GM12878 (cell line): ENCODE measurements at regions not wholly inside any gene's neighbourhood (a gene's known extent, or its start where the extent isn't known, plus 50 kb on each side); places are given as distances from the start of the nearest gene placed in this dataset.

Experiments used
- ATAC-seq: fragments of 200-7000 bp; cut with Tn5 transposase; 3 replicates; pipeline ENCODE4 v1.9.1; 2020; ENCODE audit warnings: mild to moderate bottlenecking, moderate library complexity
- BruUV-seq: library from RNA; stranded (reverse); fragments of 400-500 nt; replicated peaks from 2 replicates; lab custom pipeline; 2021; lab: Mats Ljungman, UMichigan
- CTCF ChIA-PET: fragments of 300-600 bp; sonication (Branson Sonifier 250); formaldehyde crosslinking; extraction: SDS; loops from one replicate; lab custom pipeline; 2021; ENCODE audit warnings: inconsistent platforms; lab: Yijun Ruan, JAX
- POLR2A ChIA-PET: fragments of 350-600 bp; formaldehyde crosslinking; extraction: SDS; loops from one replicate; lab custom pipeline; 2021; ENCODE audit warnings: inconsistent platforms; lab: Charles Lee
- RAD21 ChIA-PET: fragments of 300-600 bp; sonication (Branson Sonifier 250); formaldehyde crosslinking; loops from one replicate; lab custom pipeline; 2023; ENCODE audit warnings: antibody characterized with exemption; ENCODE audit not compliant: unreplicated experiment; lab: Charles Lee
- SMC1A ChIA-PET: fragments of 300-600 bp; sonication (Branson Sonifier 250); formaldehyde crosslinking; loops from one replicate; lab custom pipeline; 2023; ENCODE audit not compliant: unreplicated experiment, uncharacterized antibody; lab: Charles Lee
- DNase-seq: peaks from one replicate; pipeline ENCODE4 v3.0.0-alpha.2; 2011; ENCODE audit warnings: low read depth, low spot score
- FAIRE-seq: peaks from 3 replicates; lab custom pipeline; 2011; peaks lifted over from hg19 to GRCh38; lab: Jason Lieb, UNC
- H2AFZ ChIP-seq: 2 replicates; pipeline ENCODE4 v1.6.0; 2011; ENCODE audit warnings: low read depth, low read length, control low read depth; ENCODE audit not compliant: control insufficient read depth
- H3K27ac ChIP-seq: 2 replicates; pipeline ENCODE4 v1.5.1; 2011; ENCODE audit warnings: control low read depth; ENCODE audit not compliant: control insufficient read depth, insufficient read depth
- H3K27me3 ChIP-seq, 2 experiments: replicated peaks in 1 of 2; 2 replicates each; pipeline versions ENCODE4 v1.6.0 to v1.6.1; 2011; ENCODE audit warnings: low read length in 1 of 2; ENCODE audit not compliant: control insufficient read depth in 2 of 2, insufficient read depth in 2 of 2
- H3K36me3 ChIP-seq, 2 experiments: 2 replicates each; pipeline ENCODE4 v1.5.1; 2011; ENCODE audit warnings: low read length in 1 of 2; ENCODE audit not compliant: control insufficient read depth in 2 of 2, insufficient read depth in 2 of 2
- H3K4me1 ChIP-seq: 2 replicates; pipeline ENCODE4 v1.6.1; 2011; ENCODE audit warnings: mild to moderate bottlenecking, low read length, moderate library complexity, mixed read lengths; ENCODE audit not compliant: control insufficient read depth, insufficient read depth
- H3K4me2 ChIP-seq: 2 replicates; pipeline ENCODE4 v1.6.0; 2011; ENCODE audit warnings: control low read depth; ENCODE audit not compliant: control insufficient read depth, insufficient read depth
- H3K4me3 ChIP-seq: fragments of 200-600 bp; sonication (generic); 2 replicates; pipeline ENCODE4 v1.5.1; 2016
- H3K79me2 ChIP-seq: 2 replicates; pipeline ENCODE4 v1.6.0; 2011; ENCODE audit warnings: low read length; ENCODE audit not compliant: control insufficient read depth, insufficient read depth
- H3K9ac ChIP-seq: 2 replicates; pipeline ENCODE4 v1.8.0; 2011; ENCODE audit warnings: low read length, control low read depth, mixed read lengths; ENCODE audit not compliant: control insufficient read depth, insufficient read depth
- H3K9me3 ChIP-seq: replicated peaks from 3 replicates; pipeline ENCODE4 v1.5.1; 2011; ENCODE audit warnings: mild to moderate bottlenecking, low read length; ENCODE audit not compliant: control insufficient read depth, insufficient read depth
- H4K20me1 ChIP-seq: 2 replicates; pipeline ENCODE4 v1.6.0; 2011; ENCODE audit not compliant: control insufficient read depth, insufficient read depth
- BRCA1 ChIP-seq: IDR thresholded peaks from 2 replicates; pipeline ENCODE4 v1.6.1; 2011; ENCODE audit warnings: low read depth, low read length, improper control_type of control experiment
- CBX5 ChIP-seq: sonication (generic); IDR thresholded peaks from 2 replicates; pipeline ENCODE4 v1.6.1; 2016; ENCODE audit warnings: low read depth, moderate library complexity, mild to moderate bottlenecking, inconsistent platforms
- CREB1 ChIP-seq: IDR thresholded peaks from 2 replicates; pipeline ENCODE4 v1.6.1; 2012; ENCODE audit warnings: low read depth, mild to moderate bottlenecking, inconsistent platforms
- GATAD2B ChIP-seq: fragments of 450-650 bp; conservative IDR thresholded peaks from 2 replicates; pipeline ENCODE4 v1.6.1; 2017; ENCODE audit warnings: low read depth, mild to moderate bottlenecking, moderate library complexity
- HDGF ChIP-seq: fragments of 450-650 bp; IDR thresholded peaks from 2 replicates; pipeline ENCODE4 v1.6.1; 2016; ENCODE audit warnings: antibody characterized with exemption
- HSF1 ChIP-seq: fragments of 150-350 bp; IDR thresholded peaks from 2 replicates; pipeline ENCODE4 v1.6.1; 2014; ENCODE audit warnings: mild to moderate bottlenecking, low read depth, low read length
- RAD51 ChIP-seq: fragments of 450-650 bp; IDR thresholded peaks from 2 replicates; pipeline ENCODE4 v1.6.1; 2016; ENCODE audit warnings: moderate library complexity, mild to moderate bottlenecking, inconsistent platforms
- SRF ChIP-seq, 2 experiments: IDR thresholded peaks; 2 replicates each; pipeline ENCODE4 v1.6.1; 2011; ENCODE audit warnings: low read depth in 2 of 2, low read length in 2 of 2, mild to moderate bottlenecking in 1 of 2, moderate library complexity in 1 of 2
- YY1 ChIP-seq: IDR thresholded peaks from 2 replicates; pipeline ENCODE4 v1.6.1; 2011; ENCODE audit warnings: low read depth, mild to moderate bottlenecking, low read length
- WGBS: methylation state at CpG from one replicate; pipeline ENCODE4 v1.1.6; 2016; ENCODE audit warnings: low lambda C conversion rate; ENCODE audit not compliant: insufficient replicate concordance, insufficient coverage; ENCODE audit errors: missing lambda C conversion rate; 5-methylcytosine and 5-hydroxymethylcytosine counted together
- in situ Hi-C: fragments of 300-500 bp; cut with MboI; formaldehyde crosslinking; loops from 9 replicates; pipeline ENCODE4 v1.14.3; 2018; ENCODE audit warnings: mixed read lengths
- intact Hi-C: fragments of 100-400 bp; cut with micrococcal nuclease; formaldehyde crosslinking; loops from one replicate; pipeline ENCODE4 v1.14.2; 2022; ENCODE audit not compliant: unreplicated experiment

GRCh38 chr1:58924821-58925220 lies 141.0 kb upstream of the JUN start:
- SMC1A ChIA-PET, result interaction anchor here (2.1 kb wide), 1 partner anchor 159 kb away, joined by 5 read pairs; no protein-coding TSS in a partner anchor
- intact Hi-C loops, result no loop called here
- no peak overlapping the region for H3K4me2 ChIP-seq
- no peak overlapping the region for H2AFZ ChIP-seq
- TF ChIP-seq YY1, result no peak
- TF ChIP-seq RAD51, result no peak
- no peak for TF ChIP-seq CBX5
- no peak for TF ChIP-seq GATAD2B
- TF ChIP-seq SRF (IDR thresholded peaks at IDR 0.05; ENCODE audit: low read depth in 2 of 2, low read length in 2 of 2), result no peak
- TF ChIP-seq HDGF, result no peak
- no peak for TF ChIP-seq BRCA1
- TF ChIP-seq CREB1, result no peak
- no peak for TF ChIP-seq HSF1
- TF ChIP-seq, all 136 proteins: peak for 0
- FAIRE-seq (no peak), DNase-seq (no peak), ATAC-seq (no peak)
- RAD21 ChIA-PET, result interaction anchor here (0.7 kb wide), 1 partner anchor 12 kb away, joined by 3 read pairs; no protein-coding TSS in a partner anchor
- CTCF ChIA-PET, result no interaction called here
- no peak overlapping the region for H3K4me3 ChIP-seq
- no peak overlapping the region for H3K9ac ChIP-seq
- 67% methylated on average over 4 of the region's 4 CpGs for WGBS
- H3K27ac ChIP-seq, result no peak overlapping the region
- POLR2A ChIA-PET, result interaction anchor here (0.6 kb wide), 1 partner anchor 44 kb away, joined by 5 read pairs; no protein-coding TSS in a partner anchor
- no peaks in the 10 kb centered on the region for H3K27me3 ChIP-seq
- in situ Hi-C loops, result no loop called here
- no TSS peak for BruUV-seq
- no peaks in the 10 kb centered on the region for H3K79me2 ChIP-seq
- H3K4me1 ChIP-seq, result peaks cover 14% of the 10 kb centered on the region
- no peaks in the 10 kb centered on the region for H3K9me3 ChIP-seq
- H3K36me3 ChIP-seq, result no peaks in the 10 kb centered on the region
- no peaks in the 10 kb centered on the region for H4K20me1 ChIP-seq
